ENCODE measurements at regions not wholly inside any gene's neighbourhood (a gene's known extent, or its start where the extent isn't known, plus 50 kb on each side); places are given as distances from the start of the nearest gene placed in this dataset.

- no peaks in the 10 kb centered on the region for H3K27me3 ChIP-seq (replicated peaks; ENCODE audit: control insufficient read depth, insufficient read depth, low read length)
- H3K36me3 ChIP-seq (ENCODE audit: control insufficient read depth, insufficient read depth, low read length) = no peaks in the 10 kb centered on the region
- no peak for DNase-seq (ENCODE audit: extremely low read depth, insufficient read length)
- no peak overlapping the region for H3K4me3 ChIP-seq (replicated peaks; ENCODE audit: low read depth, low read length)
- no peak for TF ChIP-seq CTCF (IDR thresholded peaks at IDR 0.05; ENCODE audit: insufficient read depth, low read length, poor library complexity, severe bottlenecking)
Observed at GRCh38 chr18:45335282-45336043, 279.8 kb upstream of the SLC14A2 start.

GRCh38 chr18:45336448-45336847 is 278.8 kb upstream of the SLC14A2 start:
- Histone ChIP-seq H3K4me3 (replicated peaks; ENCODE audit: low read depth, low read length) (no peak overlapping the region), H3K36me3 (ENCODE audit: control insufficient read depth, insufficient read depth, low read length) (no peaks in the 10 kb centered on the region), H3K27me3 (replicated peaks; ENCODE audit: control insufficient read depth, insufficient read depth, low read length) (no peaks in the 10 kb centered on the region)
- no peak for DNase-seq (ENCODE audit: extremely low read depth, insufficient read length)
- TF ChIP-seq CTCF (IDR thresholded peaks at IDR 0.05; ENCODE audit: insufficient read depth, low read length, poor library complexity, severe bottlenecking) = no peak

GRCh38 chr18:45337477-45337876 is 277.8 kb upstream of the SLC14A2 start:
- Histone ChIP-seq H3K4me3 (replicated peaks; ENCODE audit: low read depth, low read length) (no peak overlapping the region), H3K27me3 (replicated peaks; ENCODE audit: control insufficient read depth, insufficient read depth, low read length) (no peaks in the 10 kb centered on the region), H3K36me3 (ENCODE audit: control insufficient read depth, insufficient read depth, low read length) (no peaks in the 10 kb centered on the region)
- DNase-seq (ENCODE audit: extremely low read depth, insufficient read length) = no peak
- TF ChIP-seq CTCF (IDR thresholded peaks at IDR 0.05; ENCODE audit: insufficient read depth, low read length, poor library complexity, severe bottlenecking) = no peak

GRCh38 chr18:45339810-45340550 is 275.3 kb upstream of the SLC14A2 start:
- Histone ChIP-seq H3K36me3 (ENCODE audit: control insufficient read depth, insufficient read depth, low read length) (no peaks in the 10 kb centered on the region), H3K27me3 (replicated peaks; ENCODE audit: control insufficient read depth, insufficient read depth, low read length) (no peaks in the 10 kb centered on the region), H3K4me3 (replicated peaks; ENCODE audit: low read depth, low read length) (no peak overlapping the region)
- no peak for TF ChIP-seq CTCF (IDR thresholded peaks at IDR 0.05; ENCODE audit: insufficient read depth, low read length, poor library complexity, severe bottlenecking)
- DNase-seq (ENCODE audit: extremely low read depth, insufficient read length) = no peak

- H3K4me3 ChIP-seq (replicated peaks; ENCODE audit: low read depth, low read length) = no peak overlapping the region
- no peaks in the 10 kb centered on the region for H3K36me3 ChIP-seq (ENCODE audit: control insufficient read depth, insufficient read depth, low read length)
- H3K27me3 ChIP-seq (replicated peaks; ENCODE audit: control insufficient read depth, insufficient read depth, low read length) = no peaks in the 10 kb centered on the region
- TF ChIP-seq CTCF (IDR thresholded peaks at IDR 0.05; ENCODE audit: insufficient read depth, low read length, poor library complexity, severe bottlenecking) = no peak
- no peak for DNase-seq (ENCODE audit: extremely low read depth, insufficient read length)
Observed at GRCh38 chr18:45340884-45341283, 274.4 kb upstream of the SLC14A2 start.

All from GM06990 (cell line).